Neuronal stem cell (in vitro differentiated cells): ENCODE measurements at regions not wholly inside any gene's neighbourhood (a gene's known extent, or its start where the extent isn't known, plus 50 kb on each side); places are given as distances from the start of the nearest gene placed in this dataset.
"Not testable (repeated sequence)": the region's sequence is repeated elsewhere in the genome, so short reads cannot be mapped to it uniquely, and the experiment has no call there.

ENCODE experiments used
- DNase-seq: peaks from one replicate; pipeline ENCODE4 v3.0.0-alpha.2; 2013; ENCODE audit warnings: low spot score
- H2AFZ ChIP-seq: one replicate; pipeline ENCODE4 v1.6.1; 2013; ENCODE audit warnings: mild to moderate bottlenecking, low read length, inconsistent platforms
- H2AK5ac ChIP-seq: 2 replicates; pipeline ENCODE4 v1.6.1; 2013; ENCODE audit warnings: low read depth, mild to moderate bottlenecking, inconsistent platforms, low read length, moderate library complexity, mixed read lengths
- H2BK120ac ChIP-seq: 2 replicates; pipeline ENCODE4 v1.6.1; 2013; ENCODE audit warnings: low read depth, mild to moderate bottlenecking, inconsistent platforms, low read length, moderate library complexity, mixed read lengths
- H2BK12ac ChIP-seq: one replicate; pipeline ENCODE4 v1.6.1; 2013; ENCODE audit warnings: low read length, inconsistent platforms
- H2BK15ac ChIP-seq: 2 replicates; pipeline ENCODE4 v1.6.1; 2013; ENCODE audit warnings: mild to moderate bottlenecking, low read length, inconsistent platforms, mixed read lengths
- H2BK5ac ChIP-seq: one replicate; pipeline ENCODE4 v1.6.1; 2013; ENCODE audit warnings: inconsistent platforms, mild to moderate bottlenecking, low read length, moderate library complexity
- H3K14ac ChIP-seq: one replicate; pipeline ENCODE4 v1.6.1; 2013; ENCODE audit warnings: low read length, inconsistent platforms
- H3K18ac ChIP-seq: 2 replicates; pipeline ENCODE4 v1.6.1; 2013; ENCODE audit warnings: low read length, inconsistent platforms
- H3K23ac ChIP-seq: 2 replicates; pipeline ENCODE4 v1.6.1; 2013; ENCODE audit warnings: low read depth, mild to moderate bottlenecking, mixed read lengths, low read length, inconsistent platforms; ENCODE audit not compliant: poor library complexity
- H3K27ac ChIP-seq: replicated peaks from 3 replicates; pipeline ENCODE4 v1.5.1; 2013; ENCODE audit warnings: low read length, inconsistent platforms
- H3K27me3 ChIP-seq, 3 experiments: 2 replicates each; pipeline ENCODE4 v1.6.1; 2013; ENCODE audit warnings: low read length in 3 of 3, mild to moderate bottlenecking in 2 of 3, inconsistent platforms in 1 of 3, low read depth in 1 of 3, mixed read lengths in 1 of 3, moderate library complexity in 1 of 3; ENCODE audit not compliant: control insufficient read depth in 3 of 3, insufficient read depth in 3 of 3
- H3K36me3 ChIP-seq, 2 donors: replicated peaks in 1 of 2; 2 replicates each; pipeline ENCODE4 v1.6.1; 2013; ENCODE audit warnings: low read length in 2 of 2; ENCODE audit not compliant: control insufficient read depth in 2 of 2, insufficient read depth in 2 of 2
- H3K4ac ChIP-seq: 2 replicates; pipeline ENCODE4 v1.6.1; 2013; ENCODE audit warnings: inconsistent platforms, mild to moderate bottlenecking, low read length, moderate library complexity
- H3K4me1 ChIP-seq, 2 donors: 1 replicate in 1 of 2; 2 replicates in 1 of 2; pipeline ENCODE4 v1.6.1; 2013; ENCODE audit warnings: low read length in 2 of 2, low read depth in 1 of 2; ENCODE audit not compliant: control insufficient read depth in 2 of 2, insufficient read depth in 1 of 2
- H3K4me2 ChIP-seq: one replicate; pipeline ENCODE4 v1.6.1; 2013; ENCODE audit warnings: mild to moderate bottlenecking, low read length, inconsistent platforms; ENCODE audit not compliant: insufficient read depth, poor library complexity, severe bottlenecking
- H3K4me3 ChIP-seq, 2 donors: 2 replicates each; pipeline ENCODE4 v1.5.1; 2013; ENCODE audit warnings: low read length in 2 of 2, mild to moderate bottlenecking in 2 of 2, inconsistent platforms in 1 of 2, moderate library complexity in 1 of 2
- H3K79me1 ChIP-seq: one replicate; pipeline ENCODE4 v1.6.1; 2013; ENCODE audit warnings: low read depth, mild to moderate bottlenecking, inconsistent platforms, low read length, moderate library complexity
- H3K9ac ChIP-seq: one replicate; pipeline ENCODE4 v1.6.1; 2013; ENCODE audit warnings: mild to moderate bottlenecking, low read depth, low read length, inconsistent platforms; ENCODE audit not compliant: poor library complexity
- H3K9me3 ChIP-seq, 2 donors: replicated peaks in 1 of 2; 2 replicates each; pipeline versions ENCODE3 to v1.6.1; 2013; ENCODE audit warnings: low read length in 2 of 2, mild to moderate bottlenecking in 2 of 2, inconsistent platforms in 1 of 2, low read depth in 1 of 2, mixed read lengths in 1 of 2, moderate library complexity in 1 of 2; ENCODE audit not compliant: control insufficient read depth in 2 of 2, insufficient read depth in 1 of 2
- H4K8ac ChIP-seq: one replicate; pipeline ENCODE4 v1.6.1; 2013; ENCODE audit warnings: low read depth, mild to moderate bottlenecking, inconsistent platforms, low read length, moderate library complexity
- H4K91ac ChIP-seq: one replicate; pipeline ENCODE4 v1.6.1; 2013; ENCODE audit warnings: low read length, low read depth, mild to moderate bottlenecking, inconsistent platforms; ENCODE audit not compliant: poor library complexity
- WGBS, 2 donors: extraction: QIAGEN DNeasy Blood & Tissue Kit; methylation state at CpG; one replicate each; pipeline ENCODE4 v1.1.7; 2013; ENCODE audit warnings: missing lambda C conversion rate in 2 of 2, mixed read lengths in 1 of 2; ENCODE audit not compliant: insufficient read length in 2 of 2, insufficient replicate concordance in 1 of 2; ENCODE audit errors: extremely low coverage in 2 of 2; 5-methylcytosine and 5-hydroxymethylcytosine counted together

GRCh38 chr2:144111437-144111836, 408.5 kb downstream of the ZEB2 start:
- WGBS, 2 donors = no CpG with 5 or more reads among the region's 2 CpGs
- H3K4me2 ChIP-seq = no peak overlapping the region
- no peaks in the 10 kb centered on the region for H3K4me1 ChIP-seq
- H3K14ac ChIP-seq = no peak overlapping the region
- no peak overlapping the region for H3K23ac ChIP-seq
- H3K27me3 ChIP-seq = no peaks in the 10 kb centered on the region
- no peak overlapping the region for H4K8ac ChIP-seq
- no peak overlapping the region for H2BK15ac ChIP-seq
- no peak overlapping the region for H3K27ac ChIP-seq
- no peaks in the 10 kb centered on the region for H3K79me1 ChIP-seq
- no peak overlapping the region for H2BK120ac ChIP-seq
- H4K91ac ChIP-seq = no peak overlapping the region
- H2BK12ac ChIP-seq = no peak overlapping the region
- H3K18ac ChIP-seq = no peak overlapping the region
- no peak overlapping the region for H2AK5ac ChIP-seq
- H3K4ac ChIP-seq = no peak overlapping the region
- H3K4me3 ChIP-seq = no peak overlapping the region
- no peak overlapping the region for H2AFZ ChIP-seq
- no peaks in the 10 kb centered on the region for H3K36me3 ChIP-seq
- DNase-seq = no peak
- H3K9me3 ChIP-seq = peaks cover 0 to 4% of the 10 kb centered on the region in 2 donors
- no peak overlapping the region for H2BK5ac ChIP-seq
- no peak overlapping the region for H3K9ac ChIP-seq

GRCh38 chr2:144106104-144106503, 413.8 kb downstream of the ZEB2 start:
- H2BK120ac ChIP-seq, H2BK12ac ChIP-seq, H3K36me3 ChIP-seq, H3K4me2 ChIP-seq, H3K4me3 ChIP-seq, H3K79me1 ChIP-seq, H3K14ac ChIP-seq, H2AFZ ChIP-seq, DNase-seq, H3K27ac ChIP-seq, H4K8ac ChIP-seq, H3K9me3 ChIP-seq, H3K4ac ChIP-seq, H3K27me3 ChIP-seq, H2BK15ac ChIP-seq, H3K4me1 ChIP-seq, H3K18ac ChIP-seq, H2AK5ac ChIP-seq, H3K9ac ChIP-seq, H2BK5ac ChIP-seq, H4K91ac ChIP-seq, H3K23ac ChIP-seq: not testable (repeated sequence)
- WGBS, 2 donors = no CpG with 5 or more reads among the region's 3 CpGs

DNA sequence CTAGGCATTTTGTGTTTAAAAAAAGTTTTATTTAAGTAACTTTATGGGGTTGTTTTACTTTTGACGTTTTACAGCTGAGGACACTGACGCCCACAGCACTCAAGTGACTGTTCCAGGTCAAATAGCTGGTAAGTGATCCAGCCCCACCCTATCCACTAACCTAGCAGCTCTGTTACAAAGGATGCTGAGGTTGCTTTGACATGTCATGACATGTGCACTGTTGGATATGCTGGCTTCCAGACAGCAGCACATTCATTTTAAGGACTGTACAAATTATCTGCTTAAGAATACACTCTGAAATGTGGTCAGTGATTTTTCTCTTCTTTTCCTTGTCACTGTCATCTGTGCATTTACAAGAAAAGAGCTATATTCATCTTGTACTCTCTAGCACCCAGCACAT, 417.5 kb downstream of the ZEB2 start:
- Histone ChIP-seq H4K8ac (no peak overlapping the region), H3K4ac (no peak overlapping the region), H3K14ac (no peak overlapping the region), H2AK5ac (no peak overlapping the region), H3K4me1 (peaks cover 0 to 6% of the 10 kb centered on the region in 2 donors), H2BK120ac (no peak overlapping the region), H4K91ac (no peak overlapping the region), H3K18ac (no peak overlapping the region), H3K23ac (no peak overlapping the region), H2BK15ac (no peak overlapping the region), H3K36me3 (no peaks in the 10 kb centered on the region), H2AFZ (no peak overlapping the region), H3K9ac (no peak overlapping the region), H3K4me3 (no peak overlapping the region), H3K27ac (no peak overlapping the region), H3K79me1 (peaks cover 1% of the 10 kb centered on the region), H3K4me2 (no peak overlapping the region), H2BK5ac (no peak overlapping the region), H2BK12ac (no peak overlapping the region), H3K9me3 (no peaks in the 10 kb centered on the region), H3K27me3 (no peaks in the 10 kb centered on the region)
- no CpG with 5 or more reads among the region's 2 CpGs for WGBS, 2 donors
- DNase-seq = no peak

- Histone ChIP-seq H4K8ac (no peak overlapping the region), H3K4me1 (peaks cover 0 to 8% of the 10 kb centered on the region in 2 donors), H3K27me3 (no peaks in the 10 kb centered on the region), H3K4ac (no peak overlapping the region), H3K79me1 (peaks cover 1% of the 10 kb centered on the region), H2BK5ac (no peak overlapping the region), H3K36me3 (no peaks in the 10 kb centered on the region), H2AK5ac (no peak overlapping the region), H4K91ac (no peak overlapping the region), H3K14ac (no peak overlapping the region), H2AFZ (no peak overlapping the region), H3K18ac (no peak overlapping the region), H3K4me3 (no peak overlapping the region), H2BK15ac (no peak overlapping the region), H2BK120ac (no peak overlapping the region), H3K9me3 (no peaks in the 10 kb centered on the region), H3K9ac (no peak overlapping the region), H3K23ac (no peak overlapping the region), H3K27ac (no peak overlapping the region), H2BK12ac (no peak overlapping the region), H3K4me2 (no peak overlapping the region)
- WGBS, 2 donors = no CpG with 5 or more reads among the region's 6 CpGs
- DNase-seq = no peak
Measured at GRCh38 chr2:144099780-144100377, 420.0 kb downstream of the ZEB2 start.
